Inflammatory macrophage treated with lipopolysaccharide for 1 hour (primary cell): ENCODE measurements at regions not wholly inside any gene's neighbourhood (a gene's known extent, or its start where the extent isn't known, plus 50 kb on each side); places are given as distances from the start of the nearest gene placed in this dataset.
"Not testable (repeated sequence)": the region's sequence is repeated elsewhere in the genome, so short reads cannot be mapped to it uniquely, and the experiment has no call there.

Experiments
- DNase-seq, 2 donors: peaks; one replicate each; pipeline ENCODE4 v3.0.0-alpha.2; 2020 to 2022

- not testable (repeated sequence) for DNase-seq
These were observed 1065.1 kb downstream of the RPIA start for GRCh38 chr2:89756616-89757015.

- DNase-seq = not testable (repeated sequence)
These were observed 1067.0 kb downstream of the RPIA start for GRCh38 chr2:89758332-89759026.

DNA sequence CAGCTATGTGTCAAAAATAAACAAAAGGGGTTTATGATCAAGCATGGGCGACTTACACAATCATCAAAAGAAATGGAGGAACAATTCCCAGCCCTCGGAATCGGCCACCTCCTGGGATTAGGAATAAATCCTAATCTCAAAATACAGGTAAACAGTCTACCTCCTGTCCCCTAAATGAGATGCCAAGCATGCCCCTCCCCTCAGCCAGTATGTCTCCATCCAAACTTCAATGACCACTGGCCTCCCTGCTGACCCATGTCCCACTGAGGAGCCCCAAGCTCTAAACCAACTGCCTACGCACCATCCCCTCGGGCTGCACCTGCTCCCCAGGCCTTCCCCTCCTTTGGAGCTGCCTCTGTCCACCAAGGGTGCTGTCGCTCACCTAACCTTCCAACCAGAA, 1069.3 kb downstream of the RPIA start:
- not testable (repeated sequence) for DNase-seq

GRCh38 chr2:89761171-89761570, 1069.7 kb downstream of the RPIA start:
- DNase-seq = not testable (repeated sequence)

GRCh38 chr2:89761863-89762262, 1070.4 kb downstream of the RPIA start:
- DNase-seq = not testable (repeated sequence)

DNA sequence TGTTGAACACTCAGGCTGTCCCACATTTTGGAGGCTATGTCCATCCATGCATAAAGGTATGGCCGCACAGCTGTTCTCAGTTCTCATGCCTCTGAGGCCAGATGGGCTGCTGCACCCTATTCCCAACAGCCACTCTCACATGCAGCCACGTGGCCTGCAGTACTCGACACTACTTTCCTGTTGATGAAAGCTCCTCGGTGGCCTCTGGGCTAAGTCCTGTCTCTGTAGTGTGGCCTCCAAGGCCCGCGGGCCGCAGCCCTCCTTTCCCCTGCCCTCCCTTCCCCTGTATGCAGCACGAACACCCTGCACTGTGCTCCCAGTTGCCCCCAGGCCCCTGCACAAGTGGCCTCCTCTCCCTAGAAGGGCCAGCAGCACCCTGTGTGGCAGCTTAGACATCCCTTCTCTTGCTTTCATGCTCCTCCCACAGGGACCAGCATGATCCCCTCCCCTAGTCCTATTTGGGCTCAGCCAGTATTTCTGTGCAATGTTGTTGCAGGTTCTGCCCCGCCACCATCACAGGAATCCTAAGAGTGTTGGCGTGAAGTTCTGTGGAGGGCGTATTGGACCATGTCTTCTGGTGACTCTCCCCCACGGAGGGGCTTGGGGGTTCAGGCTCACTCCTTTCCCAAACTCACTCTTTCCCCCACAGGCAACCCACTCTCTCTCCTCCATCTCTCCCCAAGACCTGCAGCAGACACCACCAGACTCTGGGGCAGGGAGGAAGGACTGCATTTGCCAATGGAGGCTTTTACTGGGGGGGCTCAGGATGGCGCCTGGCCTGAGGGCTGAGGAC, 1071.2 kb downstream of the RPIA start:
- not testable (repeated sequence) for DNase-seq

DNA sequence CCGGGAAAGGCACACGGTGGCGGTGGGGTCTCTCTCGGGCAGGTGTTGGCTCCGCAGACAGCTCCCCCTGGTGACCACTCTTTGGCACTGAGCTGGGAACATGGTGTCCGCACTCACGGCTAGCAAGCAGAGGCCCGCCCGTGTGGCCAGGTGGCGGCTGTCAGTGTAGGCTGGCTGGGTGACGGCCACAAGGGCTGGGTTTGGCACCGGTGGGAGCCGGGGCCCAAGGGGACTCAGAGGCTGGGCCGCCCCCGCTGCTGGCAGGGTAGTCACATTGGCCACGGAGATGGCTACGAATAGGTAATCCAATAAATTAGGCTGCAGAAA, 1071.7 kb downstream of the RPIA start:
- no peak for DNase-seq

DNA sequence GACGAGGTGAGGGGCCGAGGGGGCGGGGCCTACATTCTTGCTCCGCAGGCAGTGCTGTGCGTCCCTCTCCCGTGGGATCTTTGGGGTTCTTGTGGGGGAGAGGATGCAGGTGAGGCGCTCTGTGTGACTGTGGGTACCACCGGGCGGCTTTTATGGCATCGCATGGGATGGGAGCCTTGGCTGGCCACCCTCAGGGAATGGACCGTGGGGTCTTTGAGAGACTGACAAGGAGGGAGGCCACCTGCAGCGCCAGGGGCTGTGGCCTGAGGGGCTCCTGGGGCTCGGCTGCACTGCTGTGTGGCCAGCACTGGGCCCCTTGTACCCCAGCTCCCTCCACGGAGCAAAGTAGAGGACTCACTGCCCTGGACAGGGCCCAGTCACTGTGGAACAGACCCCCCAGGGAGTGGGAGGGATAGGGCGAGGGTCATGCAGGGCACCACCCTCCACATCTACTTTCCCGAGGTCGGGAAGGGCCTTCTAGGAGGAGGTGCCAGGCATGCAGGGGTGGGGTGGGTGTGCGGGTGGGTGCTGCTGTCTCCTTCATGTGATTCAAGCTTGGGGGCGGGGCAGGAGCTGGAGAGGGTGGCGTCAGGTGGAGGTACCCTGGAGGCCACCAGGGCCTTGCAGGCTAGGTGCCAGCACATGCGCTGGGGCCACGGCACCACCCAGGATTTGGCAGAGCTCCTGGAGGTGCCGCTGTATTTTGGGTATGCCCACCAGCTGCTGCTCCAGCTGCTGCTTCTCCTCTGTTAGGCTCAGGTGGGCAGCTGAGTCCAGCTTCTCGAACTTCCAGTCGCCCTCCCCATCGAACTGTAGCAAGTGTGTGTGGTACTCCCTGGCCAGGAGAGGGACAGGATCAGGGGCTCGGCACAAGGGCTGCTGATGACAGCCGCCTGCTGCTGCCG, 1072.4 kb downstream of the RPIA start:
- no peak for DNase-seq

- not testable (repeated sequence) for DNase-seq
These were observed 1073.3 kb downstream of the RPIA start for GRCh38 chr2:89764571-89765360.

GRCh38 chr2:89765361-89765718, 1073.9 kb downstream of the RPIA start:
- DNase-seq = not testable (repeated sequence)

GRCh38 chr2:89766141-89766990, 1074.9 kb downstream of the RPIA start:
- DNase-seq = not testable (repeated sequence)

DNA sequence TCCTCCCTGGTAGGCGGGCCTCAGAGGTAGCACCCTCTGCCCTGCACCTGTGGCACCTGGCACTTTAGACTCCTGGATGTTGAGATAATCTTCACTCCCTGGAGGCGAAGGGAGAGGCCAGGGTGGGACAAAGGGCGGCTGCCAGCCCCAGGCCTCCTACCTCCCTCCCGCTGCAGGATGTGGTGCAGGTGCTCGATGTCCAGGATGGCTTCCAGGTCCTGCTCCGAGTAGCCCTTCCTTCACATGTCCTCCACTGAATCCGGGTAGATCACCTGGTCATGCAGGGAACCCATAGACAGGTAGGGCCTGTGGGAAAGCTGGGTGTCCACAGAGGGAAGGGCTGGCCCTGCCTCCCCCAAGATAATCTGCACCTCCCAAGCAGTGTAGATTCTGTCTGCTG, 1075.6 kb downstream of the RPIA start:
- DNase-seq = not testable (repeated sequence)

GRCh38 chr2:89767572-89768435, 1076.3 kb downstream of the RPIA start:
- no peak for DNase-seq

DNA sequence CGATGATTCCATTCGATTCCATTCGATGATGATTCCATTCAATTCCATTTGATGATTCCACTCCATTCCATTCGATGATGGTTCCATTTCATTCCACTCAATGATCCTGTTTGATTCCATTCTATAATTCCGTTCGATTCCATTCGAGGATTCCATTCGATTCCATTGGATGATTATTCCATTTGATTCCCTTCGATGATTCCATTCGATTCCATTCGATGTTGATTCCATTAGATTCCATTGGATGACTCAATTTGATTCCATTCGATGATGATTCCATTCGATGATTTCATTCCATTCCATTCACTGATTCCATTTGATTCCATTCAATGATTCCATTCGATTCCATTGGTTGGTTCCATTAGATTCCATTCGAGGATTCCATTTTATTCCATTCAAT, 1084.4 kb downstream of the RPIA start:
- DNase-seq = no peak

DNA sequence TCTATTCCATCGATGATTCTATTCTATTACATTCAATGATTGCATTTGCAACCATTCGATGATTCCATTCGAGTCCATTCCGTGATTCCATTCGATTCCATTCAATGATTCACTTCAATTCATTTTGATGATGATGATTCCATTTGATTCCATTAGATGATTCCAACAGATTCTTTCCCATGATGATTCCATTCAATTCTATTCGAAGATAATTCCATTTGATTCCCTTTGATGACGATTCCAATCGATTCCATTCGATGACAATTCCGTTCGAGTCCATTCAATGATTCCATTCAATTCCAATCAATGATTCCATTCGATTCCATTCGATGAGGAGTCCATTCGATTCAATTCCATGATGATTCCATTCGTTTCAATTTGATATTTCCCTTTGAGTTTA, 1088.8 kb downstream of the RPIA start:
- no peak for DNase-seq

DNA sequence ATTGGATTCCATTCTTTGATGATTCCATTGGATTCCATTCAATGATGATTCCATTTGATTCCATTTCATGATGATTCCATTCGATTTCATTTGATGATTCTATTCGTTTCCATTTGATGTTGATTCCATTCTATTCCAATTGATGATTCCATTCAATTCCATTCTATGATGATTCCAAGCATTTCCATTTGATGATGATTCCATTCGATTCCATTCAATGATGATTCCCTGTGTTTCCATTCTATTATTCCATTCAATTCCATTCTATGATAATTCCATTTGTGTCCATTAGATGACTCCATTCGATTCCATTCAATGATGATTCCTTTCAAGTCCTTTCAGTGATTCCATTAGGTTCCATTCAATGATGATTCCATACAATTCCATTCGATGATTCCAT, 1090.5 kb downstream of the RPIA start:
- DNase-seq = no peak

DNA sequence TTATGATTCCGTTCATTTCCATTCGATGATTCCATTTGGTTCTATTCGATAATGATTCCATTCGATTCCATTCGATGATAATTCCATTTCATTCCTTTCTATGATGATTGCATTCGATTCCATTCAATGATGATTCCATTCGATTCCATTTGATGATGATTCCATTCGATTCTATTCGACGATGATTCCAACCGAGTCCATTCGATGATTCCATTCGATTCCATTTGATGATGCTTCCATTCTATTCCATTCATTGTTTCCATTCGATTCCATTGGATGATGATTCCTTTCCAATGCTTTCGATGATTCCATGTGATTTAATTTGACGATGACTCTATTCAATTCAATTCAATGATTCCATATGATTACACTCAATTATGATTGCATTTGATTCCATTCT, 1093.5 kb downstream of the RPIA start:
- no peak for DNase-seq

GRCh38 chr2:89785528-89785927, 1094.1 kb downstream of the RPIA start:
- not testable (repeated sequence) for DNase-seq

GRCh38 chr2:89786642-89787041, 1095.2 kb downstream of the RPIA start:
- DNase-seq = not testable (repeated sequence)

- not testable (repeated sequence) for DNase-seq
These were observed 1104.1 kb downstream of the RPIA start for GRCh38 chr2:89795530-89795929.
